ENCODE measurements at regions not wholly inside any gene's neighbourhood (a gene's known extent, or its start where the extent isn't known, plus 50 kb on each side); places are given as distances from the start of the nearest gene placed in this dataset.

- TF ChIP-seq POLR2AphosphoS5 (IDR thresholded peaks at IDR 0.05; ENCODE audit: borderline replicate concordance, low read depth, low read length) = no peak
- no peak for TF ChIP-seq EZH2 (IDR thresholded peaks at IDR 0.05)
- TF ChIP-seq FOXP2 (optimal IDR thresholded peaks at IDR 0.05; ENCODE audit: control extremely low read depth, extremely low read length, insufficient read depth) = no peak
These were observed 141.9 kb upstream of the BMP4 start for GRCh38 chr14:54098536-54098935.
